Brain microvascular endothelial cell (primary cell): ENCODE measurements at regions not wholly inside any gene's neighbourhood (a gene's known extent, or its start where the extent isn't known, plus 50 kb on each side); places are given as distances from the start of the nearest gene placed in this dataset.

ENCODE experiments used
- DNase-seq: peaks from one replicate; pipeline ENCODE4 v3.0.0-alpha.2; 2020
- H3K27ac ChIP-seq: fragments of 250-450 bp; sonication (Bioruptor Pico); 2 replicates; pipeline ENCODE4 v1.5.1; 2020; ENCODE audit warnings: mild to moderate bottlenecking, moderate library complexity
- H3K27me3 ChIP-seq: fragments of 250-450 bp; sonication (Bioruptor Pico); replicated peaks from 2 replicates; pipeline ENCODE4 v1.5.1; 2020; ENCODE audit warnings: mild to moderate bottlenecking
- H3K36me3 ChIP-seq: fragments of 250-450 bp; sonication (Bioruptor Pico); replicated peaks from 2 replicates; pipeline ENCODE4 v1.5.1; 2020; ENCODE audit warnings: mild to moderate bottlenecking
- H3K4me3 ChIP-seq: 2 replicates; pipeline ENCODE4 v1.5.1; 2011; ENCODE audit warnings: low read depth, mild to moderate bottlenecking, control low read depth, low read length, moderate library complexity
- CTCF ChIP-seq: IDR thresholded peaks from 2 replicates; pipeline ENCODE4 v1.5.1; 2011; ENCODE audit warnings: low read depth, mild to moderate bottlenecking, moderate library complexity, low read length, control low read depth, inconsistent platforms; ENCODE audit errors: missing control alignments
- in situ Hi-C: cut with HindIII; loops from 2 replicates; pipeline ENCODE4 v1.10.0; 2017; ENCODE audit warnings: low sequenced_read_pairs, low pct_ligation_motif_present

GRCh38 chr20:63129991-63130657 lies 85.8 kb downstream of the YTHDF1 start:
- Histone ChIP-seq H3K4me3 (no peak overlapping the region), H3K36me3 (no peaks in the 10 kb centered on the region), H3K27ac (no peak overlapping the region), H3K27me3 (no peaks in the 10 kb centered on the region)
- DNase-seq: no peak
- TF ChIP-seq CTCF: no peak
- in situ Hi-C loops: no loop called here

- DNase-seq: no peak
- in situ Hi-C loops: no loop called here
- TF ChIP-seq CTCF: no peak
- Histone ChIP-seq H3K27ac (no peak overlapping the region), H3K4me3 (no peak overlapping the region), H3K36me3 (no peaks in the 10 kb centered on the region), H3K27me3 (no peaks in the 10 kb centered on the region)
Observed at GRCh38 chr20:63129376-63129965, 86.5 kb downstream of the YTHDF1 start.

GRCh38 chr20:63128956-63129355 lies 87.0 kb downstream of the YTHDF1 start:
- in situ Hi-C loops: no loop called here
- DNase-seq: no peak
- no peaks in the 10 kb centered on the region for H3K27me3 ChIP-seq

GRCh38 chr20:63128367-63128766 lies 87.6 kb downstream of the YTHDF1 start:
- H3K4me3 ChIP-seq: no peak overlapping the region
- in situ Hi-C loops: no loop called here
- no peak for DNase-seq
- no peaks in the 10 kb centered on the region for H3K36me3 ChIP-seq
- no peak overlapping the region for H3K27ac ChIP-seq
- H3K27me3 ChIP-seq: no peaks in the 10 kb centered on the region
- TF ChIP-seq CTCF: no peak

More at GRCh38 chr20:63128956-63129355, 87.0 kb downstream of the YTHDF1 start:
- H3K27ac ChIP-seq: no peak overlapping the region
- no peaks in the 10 kb centered on the region for H3K36me3 ChIP-seq
- H3K4me3 ChIP-seq: no peak overlapping the region
- no peak for TF ChIP-seq CTCF

- TF ChIP-seq CTCF: no peak
- DNase-seq: no peak
- in situ Hi-C loops: no loop called here
- Histone ChIP-seq H3K4me3 (no peak overlapping the region), H3K36me3 (no peaks in the 10 kb centered on the region), H3K27ac (no peak overlapping the region), H3K27me3 (no peaks in the 10 kb centered on the region)
Observed at GRCh38 chr20:63127700-63128364, 88.1 kb downstream of the YTHDF1 start.
